ENCODE measurements at regions not wholly inside any gene's neighbourhood (a gene's known extent, or its start where the extent isn't known, plus 50 kb on each side); places are given as distances from the start of the nearest gene placed in this dataset.

GRCh38 chr13:27347211-27347772 is 76.7 kb downstream of the RASL11A start:
- Histone ChIP-seq H3K27me3 (ENCODE audit: control insufficient read depth in 2 of 2, insufficient read depth in 2 of 2, low read length in 2 of 2) (no peaks in the 10 kb centered on the region), H3K36me3 (replicated peaks in 1 of 2; ENCODE audit: control insufficient read depth in 1 of 2, insufficient read depth in 2 of 2, low read length in 2 of 2) (no peaks in the 10 kb centered on the region), H3K4me2 (replicated peaks; ENCODE audit: extremely low read depth, low read length, poor library complexity, severe bottlenecking) (no peak overlapping the region), H3K4me1 (ENCODE audit: control insufficient read depth in 1 of 2, insufficient read depth in 2 of 2, low read length in 2 of 2) (peaks cover 0 to 8% of the 10 kb centered on the region in 2 donors), H3K4me3 (replicated peaks in 1 of 3; ENCODE audit: low read depth in 2 of 3, low read length in 3 of 3) (no peak overlapping the region), H3K27ac (ENCODE audit: low read depth in 1 of 2, low read length in 2 of 2) (no peak overlapping the region), H3K79me2 (ENCODE audit: insufficient read depth, low read length) (no peaks in the 10 kb centered on the region), H3K9me3 (replicated peaks in 1 of 2; ENCODE audit: control insufficient read depth in 1 of 2, insufficient read depth in 1 of 2, low read length in 2 of 2) (peaks cover 5 to 10% of the 10 kb centered on the region in 2 donors), H4K20me1 (ENCODE audit: insufficient read depth, low read length) (no peaks in the 10 kb centered on the region), H3K9ac (ENCODE audit: insufficient read depth, low read length, poor library complexity, severe bottlenecking) (no peak overlapping the region), H2AFZ (ENCODE audit: insufficient read depth, low read depth, low read length, poor library complexity, severe bottlenecking) (no peak overlapping the region)
- TF ChIP-seq CTCF (IDR thresholded peaks at IDR 0.05), result no peak
- Mint-ChIP-seq H3K4me1 (peaks cover 9% of the 10 kb centered on the region), H3K27me3 (ENCODE audit: low read depth in 3 of 3) (peaks cover 7 to 13% (median 11%) of the 10 kb centered on the region in 3 donors), H3K36me3 (no peaks in the 10 kb centered on the region), H3K9me3 (peaks cover 3 to 9% (median 7%) of the 10 kb centered on the region in 7 donors), H3K27ac (no peak overlapping the region), H3K4me3 (peak overlapping the region in 1 of 2 donors; percentile 49)
- DNase-seq, result no peak
- intact Hi-C loops (cut with micrococcal nuclease), result no loop called here
- 32% methylated on average over 8 of the region's 13 CpGs for WGBS (ENCODE audit: insufficient coverage)

- no peak overlapping the region for H3K4me3 ChIP-seq (replicated peaks in 1 of 3; ENCODE audit: low read depth in 2 of 3, low read length in 3 of 3)
- Mint-ChIP-seq H3K9me3 (peaks cover 3 to 9% (median 7%) of the 10 kb centered on the region in 7 donors), H3K36me3 (no peaks in the 10 kb centered on the region), H3K27ac (no peak overlapping the region), H3K4me3 (no peak overlapping the region), H3K27me3 (ENCODE audit: low read depth in 3 of 3) (peaks cover 7 to 11% (median 11%) of the 10 kb centered on the region in 3 donors), H3K4me1 (peaks cover 9% of the 10 kb centered on the region)
- H3K4me2 ChIP-seq (replicated peaks; ENCODE audit: extremely low read depth, low read length, poor library complexity, severe bottlenecking), result no peak overlapping the region
- peaks cover 5 to 10% of the 10 kb centered on the region in 2 donors for H3K9me3 ChIP-seq (replicated peaks in 1 of 2; ENCODE audit: control insufficient read depth in 1 of 2, insufficient read depth in 1 of 2, low read length in 2 of 2)
- H3K4me1 ChIP-seq (ENCODE audit: control insufficient read depth in 1 of 2, insufficient read depth in 2 of 2, low read length in 2 of 2), result peaks cover 0 to 8% of the 10 kb centered on the region in 2 donors
- no peak for DNase-seq
- H3K27ac ChIP-seq (ENCODE audit: low read depth in 1 of 2, low read length in 2 of 2), result no peak overlapping the region
- 52% methylated on average over 3 of the region's 6 CpGs for WGBS (ENCODE audit: insufficient coverage)
- no peak overlapping the region for H2AFZ ChIP-seq (ENCODE audit: insufficient read depth, low read depth, low read length, poor library complexity, severe bottlenecking)
- H3K79me2 ChIP-seq (ENCODE audit: insufficient read depth, low read length), result no peaks in the 10 kb centered on the region
- intact Hi-C loops (cut with micrococcal nuclease), result no loop called here
- no peaks in the 10 kb centered on the region for H4K20me1 ChIP-seq (ENCODE audit: insufficient read depth, low read length)
- no peaks in the 10 kb centered on the region for H3K36me3 ChIP-seq (replicated peaks in 1 of 2; ENCODE audit: control insufficient read depth in 1 of 2, insufficient read depth in 2 of 2, low read length in 2 of 2)
- H3K27me3 ChIP-seq (ENCODE audit: control insufficient read depth in 2 of 2, insufficient read depth in 2 of 2, low read length in 2 of 2), result no peaks in the 10 kb centered on the region
- H3K9ac ChIP-seq (ENCODE audit: insufficient read depth, low read length, poor library complexity, severe bottlenecking), result no peak overlapping the region
- TF ChIP-seq CTCF (IDR thresholded peaks at IDR 0.05), result no peak
Measured at GRCh38 chr13:27348461-27348860, 76.0 kb upstream of the GTF3A start.

Measured in CD14-positive monocyte (primary cell).